Breast epithelium (tissue), 3 donors: ENCODE measurements at regions not wholly inside any gene's neighbourhood (a gene's known extent, or its start where the extent isn't known, plus 50 kb on each side); places are given as distances from the start of the nearest gene placed in this dataset.

Source experiments
- POLR2A ChIP-seq: fragments of 450-650 bp; IDR thresholded peaks from one replicate; pipeline ENCODE4 v1.6.1; 2016; ENCODE audit warnings: antibody characterized with exemption, mild to moderate bottlenecking, moderate library complexity
- POLR2AphosphoS5 ChIP-seq, 3 donors: sonication (generic); formaldehyde crosslinking; IDR thresholded peaks; one replicate each; pipeline ENCODE4 v1.6.1; 2017; ENCODE audit warnings: antibody characterized with exemption in 3 of 3
- TF ChIP-seq, protein P1 (sequence below), 3 donors: fragments of 450-650 bp; IDR thresholded peaks; one replicate each; pipeline ENCODE4 v1.5.1; 2016 to 2017; ENCODE audit warnings: antibody characterized with exemption in 3 of 3, mild to moderate bottlenecking in 3 of 3, moderate library complexity in 3 of 3

DNA sequence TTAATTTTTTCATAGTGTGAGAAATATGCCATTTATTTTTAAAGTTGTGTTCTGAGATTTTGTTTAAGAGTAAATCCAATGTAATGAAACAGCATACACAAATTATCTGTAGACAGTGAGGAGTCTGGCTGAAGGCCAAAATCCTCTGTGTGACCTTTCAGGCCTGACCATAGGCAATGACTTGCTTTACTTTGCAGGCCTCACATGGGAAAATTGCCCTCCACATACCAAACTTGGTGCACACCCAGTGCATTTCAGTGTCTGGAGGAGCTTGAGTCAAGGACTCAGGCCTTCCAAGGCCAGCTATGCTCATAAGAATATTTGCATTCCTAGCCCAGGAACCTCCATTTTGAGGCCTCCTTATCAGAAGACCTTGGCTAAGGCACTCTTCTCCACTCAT is 430.1 kb downstream of the GABRG1 start:
- TF ChIP-seq, protein P1, sequence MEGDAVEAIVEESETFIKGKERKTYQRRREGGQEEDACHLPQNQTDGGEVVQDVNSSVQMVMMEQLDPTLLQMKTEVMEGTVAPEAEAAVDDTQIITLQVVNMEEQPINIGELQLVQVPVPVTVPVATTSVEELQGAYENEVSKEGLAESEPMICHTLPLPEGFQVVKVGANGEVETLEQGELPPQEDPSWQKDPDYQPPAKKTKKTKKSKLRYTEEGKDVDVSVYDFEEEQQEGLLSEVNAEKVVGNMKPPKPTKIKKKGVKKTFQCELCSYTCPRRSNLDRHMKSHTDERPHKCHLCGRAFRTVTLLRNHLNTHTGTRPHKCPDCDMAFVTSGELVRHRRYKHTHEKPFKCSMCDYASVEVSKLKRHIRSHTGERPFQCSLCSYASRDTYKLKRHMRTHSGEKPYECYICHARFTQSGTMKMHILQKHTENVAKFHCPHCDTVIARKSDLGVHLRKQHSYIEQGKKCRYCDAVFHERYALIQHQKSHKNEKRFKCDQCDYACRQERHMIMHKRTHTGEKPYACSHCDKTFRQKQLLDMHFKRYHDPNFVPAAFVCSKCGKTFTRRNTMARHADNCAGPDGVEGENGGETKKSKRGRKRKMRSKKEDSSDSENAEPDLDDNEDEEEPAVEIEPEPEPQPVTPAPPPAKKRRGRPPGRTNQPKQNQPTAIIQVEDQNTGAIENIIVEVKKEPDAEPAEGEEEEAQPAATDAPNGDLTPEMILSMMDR (IDR thresholded peaks at IDR 0.05) = no peak
- TF ChIP-seq POLR2A (no peak), POLR2AphosphoS5 (IDR thresholded peaks at IDR 0.05) (no peak)
